Nephron progenitor cell (in vitro differentiated cells): ENCODE measurements at regions not wholly inside any gene's neighbourhood (a gene's known extent, or its start where the extent isn't known, plus 50 kb on each side); places are given as distances from the start of the nearest gene placed in this dataset.

Experiments
- DNase-seq: peaks from one replicate; pipeline ENCODE4 v3.0.0; 2021
- H3K27ac Mint-ChIP-seq: 2 replicates; pipeline ENCODE4 v1.8.0; 2021; ENCODE audit warnings: mild to moderate bottlenecking, moderate library complexity, mixed read lengths
- H3K27me3 Mint-ChIP-seq: 2 replicates; pipeline ENCODE4 v1.8.0; 2021; ENCODE audit warnings: mild to moderate bottlenecking, low read depth, mixed read lengths; ENCODE audit not compliant: poor library complexity
- H3K36me3 Mint-ChIP-seq: 2 replicates; pipeline ENCODE4 v1.8.0; 2021; ENCODE audit warnings: low read depth, mixed read lengths
- H3K4me1 Mint-ChIP-seq: 2 replicates; pipeline ENCODE4 v1.8.0; 2021; ENCODE audit warnings: mixed read lengths
- H3K4me3 Mint-ChIP-seq: 2 replicates; pipeline ENCODE4 v1.8.0; 2021; ENCODE audit warnings: mild to moderate bottlenecking, moderate library complexity, mixed read lengths
- H3K9me3 Mint-ChIP-seq: 2 replicates; pipeline ENCODE4 v1.8.0; 2021; ENCODE audit warnings: mild to moderate bottlenecking, moderate library complexity, mixed read lengths
- TF ChIP-seq, protein P1 (sequence below): fragments of 200-600 bp; sonication (generic); IDR thresholded peaks from 2 replicates; pipeline ENCODE4 v1.5.0; 2021; ENCODE audit warnings: antibody characterized with exemption

GRCh38 chr7:52791176-52791700 is 244.2 kb upstream of the POM121L12 start:
- H3K4me1 Mint-ChIP-seq = no peaks in the 10 kb centered on the region
- H3K27me3 Mint-ChIP-seq = no peaks in the 10 kb centered on the region
- no peak overlapping the region for H3K4me3 Mint-ChIP-seq
- H3K36me3 Mint-ChIP-seq = no peaks in the 10 kb centered on the region
- TF ChIP-seq, protein P1, sequence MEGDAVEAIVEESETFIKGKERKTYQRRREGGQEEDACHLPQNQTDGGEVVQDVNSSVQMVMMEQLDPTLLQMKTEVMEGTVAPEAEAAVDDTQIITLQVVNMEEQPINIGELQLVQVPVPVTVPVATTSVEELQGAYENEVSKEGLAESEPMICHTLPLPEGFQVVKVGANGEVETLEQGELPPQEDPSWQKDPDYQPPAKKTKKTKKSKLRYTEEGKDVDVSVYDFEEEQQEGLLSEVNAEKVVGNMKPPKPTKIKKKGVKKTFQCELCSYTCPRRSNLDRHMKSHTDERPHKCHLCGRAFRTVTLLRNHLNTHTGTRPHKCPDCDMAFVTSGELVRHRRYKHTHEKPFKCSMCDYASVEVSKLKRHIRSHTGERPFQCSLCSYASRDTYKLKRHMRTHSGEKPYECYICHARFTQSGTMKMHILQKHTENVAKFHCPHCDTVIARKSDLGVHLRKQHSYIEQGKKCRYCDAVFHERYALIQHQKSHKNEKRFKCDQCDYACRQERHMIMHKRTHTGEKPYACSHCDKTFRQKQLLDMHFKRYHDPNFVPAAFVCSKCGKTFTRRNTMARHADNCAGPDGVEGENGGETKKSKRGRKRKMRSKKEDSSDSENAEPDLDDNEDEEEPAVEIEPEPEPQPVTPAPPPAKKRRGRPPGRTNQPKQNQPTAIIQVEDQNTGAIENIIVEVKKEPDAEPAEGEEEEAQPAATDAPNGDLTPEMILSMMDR = no peak
- no peak overlapping the region for H3K27ac Mint-ChIP-seq
- no peak for DNase-seq
- H3K9me3 Mint-ChIP-seq = no peaks in the 10 kb centered on the region

DNA sequence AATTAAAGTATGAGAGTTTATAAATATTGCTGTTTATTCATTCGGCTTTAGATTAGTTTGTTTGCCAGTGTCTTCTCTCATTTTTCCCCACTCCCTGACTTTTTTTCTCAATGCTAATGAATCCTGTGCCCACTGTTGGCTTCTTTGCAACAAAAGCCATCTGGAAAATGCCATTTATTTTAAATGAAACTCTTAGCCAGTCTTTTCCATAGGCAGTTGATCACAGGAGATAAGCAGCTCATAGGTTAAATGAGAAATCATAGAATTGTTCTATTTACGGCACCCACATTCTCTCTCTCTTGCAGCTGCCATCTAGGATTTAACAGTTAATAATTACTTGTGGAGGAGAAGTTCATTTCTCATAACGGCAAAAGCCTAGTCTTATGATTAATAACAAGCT is 249.3 kb upstream of the POM121L12 start:
- Mint-ChIP-seq H3K4me3 (no peak overlapping the region), H3K4me1 (no peaks in the 10 kb centered on the region), H3K9me3 (no peaks in the 10 kb centered on the region), H3K27ac (no peak overlapping the region), H3K36me3 (no peaks in the 10 kb centered on the region), H3K27me3 (no peaks in the 10 kb centered on the region)
- no peak for DNase-seq
- TF ChIP-seq, protein P1 = no peak

DNA sequence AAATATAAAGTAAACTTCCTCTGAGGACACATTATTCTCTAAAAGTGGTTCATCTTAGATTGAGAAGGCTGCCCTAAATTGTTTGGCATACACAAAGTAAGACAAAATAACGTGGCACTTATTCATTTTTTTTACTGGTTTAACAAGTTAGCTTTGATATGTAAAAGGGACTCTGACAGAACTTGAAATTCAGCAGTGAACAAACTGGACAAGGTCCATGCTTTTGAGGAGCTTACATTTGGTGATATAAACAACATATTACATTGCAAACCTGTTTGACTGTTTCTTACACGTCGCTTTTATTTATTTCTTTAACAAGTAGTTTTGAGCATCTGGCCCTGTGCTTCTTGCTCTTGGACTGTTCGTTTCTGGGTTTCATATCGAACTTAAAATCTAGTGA is 253.1 kb upstream of the POM121L12 start:
- H3K9me3 Mint-ChIP-seq = no peaks in the 10 kb centered on the region
- no peak for DNase-seq
- no peaks in the 10 kb centered on the region for H3K27me3 Mint-ChIP-seq
- TF ChIP-seq, protein P1 = no peak
- H3K4me3 Mint-ChIP-seq = no peak overlapping the region
- no peak overlapping the region for H3K27ac Mint-ChIP-seq
- H3K36me3 Mint-ChIP-seq = no peaks in the 10 kb centered on the region
- no peaks in the 10 kb centered on the region for H3K4me1 Mint-ChIP-seq

GRCh38 chr7:52781250-52781649 is 254.2 kb upstream of the POM121L12 start:
- TF ChIP-seq, protein P1 = no peak

GRCh38 chr7:52779004-52779403 is 256.4 kb upstream of the POM121L12 start:
- no peaks in the 10 kb centered on the region for H3K27me3 Mint-ChIP-seq
- no peaks in the 10 kb centered on the region for H3K9me3 Mint-ChIP-seq

More at GRCh38 chr7:52781250-52781649, 254.2 kb upstream of the POM121L12 start:
- DNase-seq = no peak
- H3K27ac Mint-ChIP-seq = no peak overlapping the region
- no peak overlapping the region for H3K4me3 Mint-ChIP-seq
- H3K9me3 Mint-ChIP-seq = no peaks in the 10 kb centered on the region
- H3K36me3 Mint-ChIP-seq = no peaks in the 10 kb centered on the region
- H3K27me3 Mint-ChIP-seq = no peaks in the 10 kb centered on the region
- H3K4me1 Mint-ChIP-seq = no peaks in the 10 kb centered on the region

More at GRCh38 chr7:52779004-52779403, 256.4 kb upstream of the POM121L12 start:
- no peaks in the 10 kb centered on the region for H3K36me3 Mint-ChIP-seq
- no peak overlapping the region for H3K4me3 Mint-ChIP-seq
- DNase-seq = no peak
- H3K27ac Mint-ChIP-seq = no peak overlapping the region
- TF ChIP-seq, protein P1 = no peak
- no peaks in the 10 kb centered on the region for H3K4me1 Mint-ChIP-seq
